IMR-90 (cell line): ENCODE measurements at regions not wholly inside any gene's neighbourhood (a gene's known extent, or its start where the extent isn't known, plus 50 kb on each side); places are given as distances from the start of the nearest gene placed in this dataset.

Experiments used
- ATAC-seq: fragments of 200-7000 bp; cut with Tn5 transposase; 2 replicates; pipeline ENCODE4 v1.9.1; 2020; ENCODE audit warnings: low read depth, mild to moderate bottlenecking, moderate library complexity
- BruUV-seq: library from RNA; stranded (reverse); fragments of 400-500 nt; replicated peaks from 2 replicates; lab custom pipeline; 2021; lab: Mats Ljungman, UMichigan
- CTCF ChIA-PET: fragments of 300-600 bp; formaldehyde crosslinking; extraction: SDS; loops from one replicate; lab custom pipeline; 2021; ENCODE audit warnings: antibody characterized with exemption; lab: Yijun Ruan, JAX
- POLR2A ChIA-PET: fragments of 300-600 bp; sonication (Branson Sonifier 250); formaldehyde crosslinking; loops from one replicate; lab custom pipeline; 2022; ENCODE audit warnings: antibody characterized with exemption; ENCODE audit not compliant: unreplicated experiment; lab: Charles Lee
- DNase-seq: peaks from one replicate; pipeline ENCODE4 v3.0.0; 2013
- H2AFZ ChIP-seq: replicated peaks from 2 replicates; pipeline ENCODE3; 2013; ENCODE audit warnings: low read length, mild to moderate bottlenecking; ENCODE audit not compliant: poor library complexity
- H2AK5ac ChIP-seq: 2 replicates; pipeline ENCODE4 v1.6.1; 2013; ENCODE audit warnings: low read depth, low read length, inconsistent platforms
- H2AK9ac ChIP-seq: replicated peaks from 2 replicates; pipeline ENCODE3; 2013; ENCODE audit warnings: mild to moderate bottlenecking, low read depth, low read length, moderate library complexity; ENCODE audit not compliant: poor library complexity
- H2BK120ac ChIP-seq: 2 replicates; pipeline ENCODE4 v1.6.1; 2013; ENCODE audit warnings: low read depth, low read length, inconsistent platforms
- H2BK15ac ChIP-seq: 3 replicates; pipeline ENCODE4 v1.6.1; 2013; ENCODE audit warnings: low read depth, low read length, inconsistent platforms
- H2BK20ac ChIP-seq: 2 replicates; pipeline ENCODE4 v1.6.1; 2013; ENCODE audit warnings: low read depth, mild to moderate bottlenecking, inconsistent platforms, low read length, moderate library complexity
- H2BK5ac ChIP-seq: 2 replicates; pipeline ENCODE4 v1.6.1; 2013; ENCODE audit warnings: mild to moderate bottlenecking, low read depth, low read length, inconsistent platforms; ENCODE audit not compliant: poor library complexity, severe bottlenecking
- H3K14ac ChIP-seq: replicated peaks from 2 replicates; pipeline ENCODE4 v1.6.1; 2013; ENCODE audit warnings: low read depth, low read length, inconsistent platforms
- H3K18ac ChIP-seq: 2 replicates; pipeline ENCODE4 v1.6.1; 2013; ENCODE audit warnings: low read depth, low read length, control low read depth
- H3K23ac ChIP-seq: 2 replicates; pipeline ENCODE4 v1.6.1; 2013; ENCODE audit warnings: low read depth, low read length, inconsistent platforms
- H3K27ac ChIP-seq: 2 replicates; pipeline ENCODE4 v1.5.1; 2013; ENCODE audit warnings: mild to moderate bottlenecking, control low read depth, low read length; ENCODE audit not compliant: insufficient read depth
- H3K27me3 ChIP-seq: 2 replicates; pipeline ENCODE4 v1.6.1; 2013; ENCODE audit warnings: low read length; ENCODE audit not compliant: control insufficient read depth, insufficient read depth
- H3K36me3 ChIP-seq: 2 replicates; pipeline ENCODE4 v1.6.1; 2013; ENCODE audit warnings: low read length, mixed read lengths; ENCODE audit not compliant: control insufficient read depth, insufficient read depth
- H3K4ac ChIP-seq: 2 replicates; pipeline ENCODE4 v1.6.1; 2013; ENCODE audit warnings: low read depth, low read length, inconsistent platforms
- H3K4me1 ChIP-seq: 2 replicates; pipeline ENCODE4 v1.6.1; 2013; ENCODE audit warnings: low read length, mixed read lengths; ENCODE audit not compliant: control insufficient read depth, insufficient read depth
- H3K4me2 ChIP-seq: 2 replicates; pipeline ENCODE4 v1.6.1; 2013; ENCODE audit warnings: low read depth, mild to moderate bottlenecking, control low read depth, low read length, moderate library complexity
- H3K4me3 ChIP-seq: 2 replicates; pipeline ENCODE4 v1.5.1; 2013; ENCODE audit warnings: low read depth, mild to moderate bottlenecking, control low read depth, low read length, moderate library complexity; ENCODE audit not compliant: insufficient read depth
- H3K56ac ChIP-seq: 2 replicates; pipeline ENCODE4 v1.6.1; 2013; ENCODE audit warnings: low read length, inconsistent platforms; ENCODE audit not compliant: insufficient read depth; ENCODE audit errors: extremely low read depth
- H3K79me1 ChIP-seq, 2 experiments: 2 replicates each; pipeline ENCODE4 v1.6.1; 2013; ENCODE audit warnings: low read length in 2 of 2, inconsistent platforms in 1 of 2, low read depth in 1 of 2
- H3K9ac ChIP-seq: 2 replicates; pipeline ENCODE4 v1.6.1; 2013; ENCODE audit warnings: low read depth, low read length, control low read depth
- H3K9me1 ChIP-seq: 2 replicates; pipeline ENCODE4 v1.6.1; 2013; ENCODE audit warnings: low read length, inconsistent platforms; ENCODE audit not compliant: insufficient read depth
- H3K9me3 ChIP-seq: 2 replicates; pipeline ENCODE4 v1.6.1; 2013; ENCODE audit warnings: low read length; ENCODE audit not compliant: control insufficient read depth, insufficient read depth
- H4K20me1 ChIP-seq: 2 replicates; pipeline ENCODE4 v1.6.1; 2013; ENCODE audit warnings: low read length, inconsistent platforms; ENCODE audit not compliant: insufficient read depth
- H4K5ac ChIP-seq: 2 replicates; pipeline ENCODE4 v1.6.1; 2013; ENCODE audit warnings: mild to moderate bottlenecking, low read depth, low read length, control low read depth
- H4K8ac ChIP-seq, 2 experiments: 2 replicates each; pipeline ENCODE4 v1.6.1; 2013; ENCODE audit warnings: low read depth in 2 of 2, low read length in 2 of 2, control low read depth in 1 of 2, inconsistent platforms in 1 of 2
- H4K91ac ChIP-seq: 2 replicates; pipeline ENCODE4 v1.6.1; 2013; ENCODE audit warnings: low read depth, low read length, inconsistent platforms; ENCODE audit not compliant: insufficient read depth
- CHD1 ChIP-seq: IDR thresholded peaks from 2 replicates; pipeline ENCODE4 v1.6.1; 2012; ENCODE audit warnings: low read depth, low read length, improper control_type of control experiment
- CTCF ChIP-seq: conservative IDR thresholded peaks from 2 replicates; pipeline ENCODE4 v1.5.1; 2012; ENCODE audit warnings: mild to moderate bottlenecking, low read depth, low read length, improper control_type of control experiment
- FOS ChIP-seq: fragments of 150-350 bp; IDR thresholded peaks from 2 replicates; pipeline ENCODE4 v1.6.1; 2016; ENCODE audit warnings: low read depth, low read length
- MAFK ChIP-seq: IDR thresholded peaks from 2 replicates; pipeline ENCODE4 v1.6.1; 2012; ENCODE audit warnings: low read depth, low read length, improper control_type of control experiment
- MAZ ChIP-seq: IDR thresholded peaks from 2 replicates; pipeline ENCODE4 v1.6.1; 2012; ENCODE audit warnings: low read depth, mild to moderate bottlenecking, low read length, improper control_type of control experiment, moderate library complexity, borderline replicate concordance
- MXI1 ChIP-seq: IDR thresholded peaks from 2 replicates; pipeline ENCODE4 v1.6.1; 2012; ENCODE audit warnings: low read depth, mild to moderate bottlenecking, low read length, moderate library complexity, borderline replicate concordance
- RAD21 ChIP-seq: IDR thresholded peaks from 2 replicates; pipeline ENCODE4 v1.6.1; 2012; ENCODE audit warnings: low read length, improper control_type of control experiment
- RCOR1 ChIP-seq: IDR thresholded peaks from 2 replicates; pipeline ENCODE4 v1.6.1; 2012; ENCODE audit warnings: mild to moderate bottlenecking, low read length, improper control_type of control experiment; ENCODE audit not compliant: insufficient replicate concordance
- WGBS, 2 experiments: methylation state at CpG; one replicate each; pipeline versions ENCODE4 v1.1.5 to v1.1.7; 2013; ENCODE audit warnings: missing lambda C conversion rate in 2 of 2; ENCODE audit not compliant: insufficient read length in 1 of 2; ENCODE audit errors: extremely low coverage in 2 of 2; 5-methylcytosine and 5-hydroxymethylcytosine counted together
- dilution Hi-C: fragments of 300-500 bp; cut with HindIII; formaldehyde crosslinking; loops from one replicate; pipeline ENCODE4 v1.14.3; 2018; ENCODE audit warnings: low sequenced_read_pairs; ENCODE audit not compliant: unreplicated experiment
- in situ Hi-C: fragments of 300-500 bp; cut with MboI; formaldehyde crosslinking; loops from 3 replicates; pipeline ENCODE4 v1.14.3; 2019; ENCODE audit warnings: low sequenced_read_pairs, inconsistent platforms, mixed read lengths
- intact Hi-C: fragments of 100-400 bp; cut with micrococcal nuclease; formaldehyde crosslinking; loops from 2 replicates; pipeline ENCODE4 v1.10.0; 2022
- TF ChIP-seq, protein P1 (sequence below): fragments of 150-350 bp; IDR thresholded peaks from 2 replicates; pipeline ENCODE4 v1.6.1; 2017; ENCODE audit warnings: mild to moderate bottlenecking, antibody characterized with exemption, low read length, low read depth

GRCh38 chr14:94934276-94934810 lies 164.4 kb upstream of the GSC start:
- no peak overlapping the region for H3K9ac ChIP-seq
- dilution Hi-C loops, result no loop called here
- no TSS peak for BruUV-seq
- POLR2A ChIA-PET, result interaction anchor here (1.1 kb wide), 1 partner anchor 10 kb away, joined by 6 read pairs; no protein-coding TSS in a partner anchor
- no peaks in the 10 kb centered on the region for H3K4me1 ChIP-seq
- CTCF ChIA-PET, result no interaction called here
- 11% methylated on average over 4 of the region's 6 CpGs; no CpG with 5 or more reads in 1 of the 2 experiments for WGBS, 2 experiments
- no peaks in the 10 kb centered on the region for H3K79me1 ChIP-seq
- no peak overlapping the region for H4K5ac ChIP-seq
- no peak overlapping the region for H2BK5ac ChIP-seq
- H3K9me3 ChIP-seq, result peaks cover 6% of the 10 kb centered on the region
- H3K18ac ChIP-seq, result no peak overlapping the region
- DNase-seq (no peak), ATAC-seq (no peak)
- no peak overlapping the region for H3K23ac ChIP-seq
- no peak overlapping the region for H2BK20ac ChIP-seq
- no peak overlapping the region for H2BK15ac ChIP-seq
- no peak overlapping the region for H3K4me3 ChIP-seq
- no peak overlapping the region for H2AFZ ChIP-seq
- H2AK5ac ChIP-seq, result no peak overlapping the region
- no peaks in the 10 kb centered on the region for H3K36me3 ChIP-seq
- no peaks in the 10 kb centered on the region; the same call in 1 of the 2 replicates for H3K27me3 ChIP-seq
- no peak overlapping the region for H2BK120ac ChIP-seq
- no peak overlapping the region for H4K91ac ChIP-seq
- no peak overlapping the region for H3K4me2 ChIP-seq
- H4K20me1 ChIP-seq, result no peaks in the 10 kb centered on the region
- no peak overlapping the region for H4K8ac ChIP-seq
- H3K9me1 ChIP-seq, result no peaks in the 10 kb centered on the region
- H3K56ac ChIP-seq, result no peak overlapping the region
- H3K14ac ChIP-seq, result no peak overlapping the region
- no peak overlapping the region for H3K27ac ChIP-seq
- intact Hi-C loops, result no loop called here
- no peak for TF ChIP-seq CHD1
- TF ChIP-seq, protein P1, sequence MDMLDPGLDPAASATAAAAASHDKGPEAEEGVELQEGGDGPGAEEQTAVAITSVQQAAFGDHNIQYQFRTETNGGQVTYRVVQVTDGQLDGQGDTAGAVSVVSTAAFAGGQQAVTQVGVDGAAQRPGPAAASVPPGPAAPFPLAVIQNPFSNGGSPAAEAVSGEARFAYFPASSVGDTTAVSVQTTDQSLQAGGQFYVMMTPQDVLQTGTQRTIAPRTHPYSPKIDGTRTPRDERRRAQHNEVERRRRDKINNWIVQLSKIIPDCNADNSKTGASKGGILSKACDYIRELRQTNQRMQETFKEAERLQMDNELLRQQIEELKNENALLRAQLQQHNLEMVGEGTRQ, result no peak
- TF ChIP-seq RCOR1, result no peak
- no peak for TF ChIP-seq CTCF
- no peak for TF ChIP-seq MAZ
- no peak for TF ChIP-seq MAFK
- TF ChIP-seq RAD21, result no peak
- TF ChIP-seq FOS, result no peak
- no peak for TF ChIP-seq MXI1
- no peak overlapping the region for H2AK9ac ChIP-seq
- in situ Hi-C loops, result no loop called here
- H3K4ac ChIP-seq, result no peak overlapping the region
